Caco-2 (cell line): ENCODE measurements at regions not wholly inside any gene's neighbourhood (a gene's known extent, or its start where the extent isn't known, plus 50 kb on each side); places are given as distances from the start of the nearest gene placed in this dataset.

ENCODE experiments used
- BruUV-seq: library from RNA; stranded (reverse); fragments of 400-500 nt; replicated peaks from 2 replicates; lab custom pipeline; 2021; lab: Mats Ljungman, UMichigan
- CTCF ChIA-PET: fragments of 300-600 bp; sonication (Branson Sonifier 250); formaldehyde crosslinking; loops from one replicate; lab custom pipeline; 2022; ENCODE audit warnings: antibody characterized with exemption; lab: Charles Lee
- POLR2A ChIA-PET: fragments of 300-600 bp; sonication (Branson Sonifier 250); formaldehyde crosslinking; loops from one replicate; lab custom pipeline; 2022; ENCODE audit warnings: antibody characterized with exemption; lab: Charles Lee
- DNase-seq, 2 experiments: peaks; one replicate each; pipeline versions ENCODE4 v3.0.0 to v3.0.0-alpha.2; 2020 to 2022
- H3K27me3 ChIP-seq: replicated peaks from 2 replicates; pipeline ENCODE4 v1.6.0; 2011; ENCODE audit warnings: low read length; ENCODE audit not compliant: control insufficient read depth, insufficient read depth
- H3K36me3 ChIP-seq: 2 replicates; pipeline ENCODE4 v1.5.1; 2011; ENCODE audit warnings: low read length; ENCODE audit not compliant: control insufficient read depth, insufficient read depth
- H3K4me1 ChIP-seq: fragments of 250-450 bp; sonication (Bioruptor Pico); 2 replicates; pipeline ENCODE4 v1.5.1; 2020; ENCODE audit warnings: mild to moderate bottlenecking
- H3K4me3 ChIP-seq: 2 replicates; pipeline ENCODE4 v1.5.1; 2011; ENCODE audit warnings: low read depth, mild to moderate bottlenecking, control low read depth, low read length
- H3K9me3 ChIP-seq: fragments of 250-450 bp; sonication (Bioruptor Pico); 2 replicates; pipeline ENCODE4 v1.5.1; 2020; ENCODE audit warnings: mild to moderate bottlenecking, moderate library complexity
- H3K27ac Mint-ChIP-seq: one replicate; pipeline ENCODE4 v1.8.0; 2022; ENCODE audit warnings: mixed read lengths; ENCODE audit not compliant: unreplicated experiment
- H3K27me3 Mint-ChIP-seq: one replicate; pipeline ENCODE4 v1.8.0; 2022; ENCODE audit warnings: mixed read lengths; ENCODE audit not compliant: insufficient read depth, unreplicated experiment
- H3K36me3 Mint-ChIP-seq: one replicate; pipeline ENCODE4 v1.8.0; 2022; ENCODE audit warnings: mild to moderate bottlenecking, mixed read lengths; ENCODE audit not compliant: insufficient read depth, unreplicated experiment
- H3K4me1 Mint-ChIP-seq: one replicate; pipeline ENCODE4 v1.8.0; 2022; ENCODE audit warnings: low read depth, mixed read lengths; ENCODE audit not compliant: unreplicated experiment
- H3K4me3 Mint-ChIP-seq: one replicate; pipeline ENCODE4 v1.8.0; 2022; ENCODE audit warnings: mild to moderate bottlenecking, moderate library complexity, mixed read lengths; ENCODE audit not compliant: unreplicated experiment
- H3K9me3 Mint-ChIP-seq: one replicate; pipeline ENCODE4 v1.8.0; 2022; ENCODE audit warnings: mixed read lengths; ENCODE audit not compliant: unreplicated experiment
- CTCF ChIP-seq, 2 experiments: fragments of 200-600 bp in 1 of 2; IDR thresholded peaks; 1 replicate in 1 of 2; 2 replicates in 1 of 2; pipeline versions ENCODE4 v1.5.1 to v1.8.0; 2011 to 2022; ENCODE audit warnings: antibody characterized with exemption in 1 of 2, control low read depth in 1 of 2, inconsistent platforms in 1 of 2, low read depth in 1 of 2, low read length in 1 of 2, mild to moderate bottlenecking in 1 of 2, moderate library complexity in 1 of 2; ENCODE audit not compliant: insufficient read depth in 1 of 2, severe bottlenecking in 1 of 2, unreplicated experiment in 1 of 2
- intact Hi-C: fragments of 100-400 bp; cut with micrococcal nuclease; formaldehyde crosslinking; loops from one replicate; pipeline ENCODE4 v1.10.0; 2022; ENCODE audit not compliant: unreplicated experiment

DNA sequence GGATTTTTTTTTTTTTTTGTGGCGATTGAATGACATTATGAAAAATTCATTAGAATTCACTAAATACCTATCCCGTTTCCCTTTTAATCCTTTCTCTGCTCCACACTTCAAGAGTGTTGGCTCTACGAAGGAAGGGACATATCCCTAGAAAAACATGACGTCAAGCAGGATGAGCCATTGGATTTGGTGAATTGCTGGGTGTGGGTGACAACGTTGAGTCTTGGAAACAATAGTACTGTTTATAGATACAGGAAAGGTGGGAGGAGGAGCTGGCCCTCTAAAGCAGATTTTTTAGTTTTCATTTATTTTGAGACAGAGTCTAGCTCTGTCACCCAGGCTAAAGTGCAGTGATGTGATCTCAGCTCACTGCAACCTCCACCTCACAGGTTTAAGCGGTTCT lies 167.6 kb upstream of the FAM20A start:
- intact Hi-C loops: no loop called here
- Mint-ChIP-seq H3K4me3 (no peak overlapping the region), H3K9me3 (no peaks in the 10 kb centered on the region), H3K36me3 (no peaks in the 10 kb centered on the region), H3K4me1 (no peaks in the 10 kb centered on the region), H3K27me3 (no peaks in the 10 kb centered on the region), H3K27ac (no peak overlapping the region)
- H3K4me3 ChIP-seq: no peak overlapping the region
- no peak for DNase-seq
- no peaks in the 10 kb centered on the region for H3K9me3 ChIP-seq
- H3K36me3 ChIP-seq: no peaks in the 10 kb centered on the region
- ChIA-PET CTCF (no interaction called here), POLR2A (no interaction called here)
- no peaks in the 10 kb centered on the region for H3K27me3 ChIP-seq
- TF ChIP-seq CTCF (IDR thresholded peaks at IDR 0.05; ENCODE audit: insufficient read depth in 1 of 2, low read depth in 1 of 2, low read length in 1 of 2, severe bottlenecking in 1 of 2, unreplicated experiment in 1 of 2): no peak
- no peaks in the 10 kb centered on the region for H3K4me1 ChIP-seq
- no TSS peak for BruUV-seq

DNA sequence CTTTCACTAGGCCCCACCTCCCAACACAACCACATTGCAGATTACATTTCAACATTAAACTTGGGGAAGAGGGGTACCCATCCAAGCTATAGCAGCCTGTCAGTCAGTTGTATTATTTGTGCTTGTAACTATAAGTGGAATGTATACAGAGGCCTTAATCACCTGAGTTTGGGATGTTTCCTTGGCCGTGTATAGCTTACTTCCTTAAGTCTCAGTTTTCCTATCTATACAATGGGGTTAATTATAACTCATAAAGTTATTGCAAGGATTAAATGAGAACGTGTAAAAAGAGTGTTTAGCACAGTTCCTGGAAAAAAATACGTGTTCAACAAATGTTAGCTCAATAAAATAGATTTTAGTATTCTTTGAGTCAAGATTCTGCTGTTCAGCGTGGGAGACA lies 165.5 kb upstream of the FAM20A start:
- BruUV-seq: no TSS peak
- no peak overlapping the region for H3K4me3 Mint-ChIP-seq
- no peaks in the 10 kb centered on the region for H3K36me3 ChIP-seq
- no peaks in the 10 kb centered on the region for H3K27me3 Mint-ChIP-seq
- no peaks in the 10 kb centered on the region for H3K36me3 Mint-ChIP-seq
- H3K27ac Mint-ChIP-seq: no peak overlapping the region
- no peaks in the 10 kb centered on the region for H3K9me3 Mint-ChIP-seq
- CTCF ChIA-PET: no interaction called here
- no peaks in the 10 kb centered on the region for H3K4me1 Mint-ChIP-seq
- no peak for DNase-seq
- H3K27me3 ChIP-seq: no peaks in the 10 kb centered on the region
- TF ChIP-seq CTCF (IDR thresholded peaks at IDR 0.05; ENCODE audit: insufficient read depth in 1 of 2, low read depth in 1 of 2, low read length in 1 of 2, severe bottlenecking in 1 of 2, unreplicated experiment in 1 of 2): no peak
- POLR2A ChIA-PET: no interaction called here
- no peaks in the 10 kb centered on the region for H3K9me3 ChIP-seq
- H3K4me1 ChIP-seq: no peaks in the 10 kb centered on the region
- no peak overlapping the region for H3K4me3 ChIP-seq
- intact Hi-C loops: no loop called here

- H3K4me3 ChIP-seq: no peak overlapping the region
- ChIA-PET POLR2A (no interaction called here), CTCF (no interaction called here)
- peaks cover 10% of the 10 kb centered on the region for H3K4me1 ChIP-seq
- DNase-seq: no peak
- H3K27ac Mint-ChIP-seq: no peak overlapping the region
- H3K9me3 ChIP-seq: no peaks in the 10 kb centered on the region
- BruUV-seq: no TSS peak
- peaks cover 7% of the 10 kb centered on the region for H3K4me1 Mint-ChIP-seq
- intact Hi-C loops: no loop called here
- H3K27me3 ChIP-seq: no peaks in the 10 kb centered on the region
- H3K4me3 Mint-ChIP-seq: no peak overlapping the region
- no peaks in the 10 kb centered on the region for H3K36me3 Mint-ChIP-seq
- no peak for TF ChIP-seq CTCF (IDR thresholded peaks at IDR 0.05; ENCODE audit: insufficient read depth in 1 of 2, low read depth in 1 of 2, low read length in 1 of 2, severe bottlenecking in 1 of 2, unreplicated experiment in 1 of 2)
- H3K27me3 Mint-ChIP-seq: no peaks in the 10 kb centered on the region
- H3K9me3 Mint-ChIP-seq: no peaks in the 10 kb centered on the region
- H3K36me3 ChIP-seq: no peaks in the 10 kb centered on the region
Observed at GRCh38 chr17:68763562-68763961, 162.4 kb upstream of the FAM20A start.
